ENCODE measurements at regions not wholly inside any gene's neighbourhood (a gene's known extent, or its start where the extent isn't known, plus 50 kb on each side); places are given as distances from the start of the nearest gene placed in this dataset.
"Not testable (repeated sequence)": the region's sequence is repeated elsewhere in the genome, so short reads cannot be mapped to it uniquely, and the experiment has no call there.

DNA sequence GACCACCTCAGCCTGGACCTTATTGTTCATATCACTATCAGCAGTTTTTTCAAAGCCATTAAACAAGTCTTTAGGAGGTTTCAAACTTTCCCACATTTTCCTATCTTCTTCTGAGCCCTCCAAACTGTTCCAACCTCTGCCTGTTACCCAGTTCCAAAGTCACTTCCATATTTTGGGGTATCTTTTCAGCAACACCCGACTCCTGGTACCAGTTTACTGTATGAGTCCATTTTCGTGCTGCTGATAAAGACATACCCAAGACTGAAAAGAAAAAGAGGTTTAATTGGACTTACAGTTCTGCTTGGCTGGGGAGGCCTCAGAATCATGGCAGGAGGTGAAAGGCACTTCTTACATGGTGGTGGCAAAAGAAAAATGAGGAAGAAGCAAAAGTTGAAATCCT, 195.9 kb upstream of the NR3C2 start:
- not testable (repeated sequence) for TF ChIP-seq POLR2A, CTCF (IDR thresholded peaks at IDR 0.05)
